ENCODE measurements at regions not wholly inside any gene's neighbourhood (a gene's known extent, or its start where the extent isn't known, plus 50 kb on each side); places are given as distances from the start of the nearest gene placed in this dataset.
A peak's percentile ranks its signal among the peaks of the same experiment; 100 is the strongest.

DNA sequence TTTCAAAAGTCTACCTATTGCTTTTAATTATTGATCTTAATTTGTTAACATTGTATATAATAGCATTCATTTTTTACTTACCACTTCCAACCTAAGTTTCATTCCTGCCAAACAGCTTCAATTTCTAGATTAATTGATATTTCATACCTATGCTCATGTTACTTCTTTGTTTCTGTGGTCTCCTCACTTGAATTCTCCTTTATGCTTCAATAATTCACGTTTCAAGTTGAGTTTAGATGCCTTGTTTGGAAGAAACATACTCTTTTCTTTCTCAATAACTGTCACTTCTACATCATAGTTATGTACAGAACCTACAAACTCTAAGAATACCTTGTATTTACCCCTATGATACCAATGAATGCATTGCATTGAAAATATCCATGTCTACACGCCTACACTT lies 862.2 kb upstream of the LRATD1 start (continued):
- TF ChIP-seq, protein P1, sequence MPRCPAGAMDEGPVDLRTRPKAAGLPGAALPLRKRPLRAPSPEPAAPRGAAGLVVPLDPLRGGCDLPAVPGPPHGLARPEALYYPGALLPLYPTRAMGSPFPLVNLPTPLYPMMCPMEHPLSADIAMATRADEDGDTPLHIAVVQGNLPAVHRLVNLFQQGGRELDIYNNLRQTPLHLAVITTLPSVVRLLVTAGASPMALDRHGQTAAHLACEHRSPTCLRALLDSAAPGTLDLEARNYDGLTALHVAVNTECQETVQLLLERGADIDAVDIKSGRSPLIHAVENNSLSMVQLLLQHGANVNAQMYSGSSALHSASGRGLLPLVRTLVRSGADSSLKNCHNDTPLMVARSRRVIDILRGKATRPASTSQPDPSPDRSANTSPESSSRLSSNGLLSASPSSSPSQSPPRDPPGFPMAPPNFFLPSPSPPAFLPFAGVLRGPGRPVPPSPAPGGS (IDR thresholded peaks at IDR 0.05; ENCODE audit: borderline replicate concordance, insufficient read depth, low read depth, low read length, poor library complexity, severe bottlenecking): no peak
- TF ChIP-seq NFXL1 (IDR thresholded peaks at IDR 0.05; ENCODE audit: borderline replicate concordance) (no peak), HDAC2 (IDR thresholded peaks at IDR 0.05) (no peak), LARP7 (IDR thresholded peaks at IDR 0.05) (no peak), NR2F1 (conservative IDR thresholded peaks at IDR 0.05) (no peak), SIN3A (IDR thresholded peaks at IDR 0.05; ENCODE audit: low read depth, low read length) (no peak), SIX5 (IDR thresholded peaks at IDR 0.05; ENCODE audit: low read depth, low read length, severe bottlenecking) (no peak), TCF12 (IDR thresholded peaks at IDR 0.05; ENCODE audit: low read depth, low read length) (no peak), EZH2 (IDR thresholded peaks at IDR 0.05; ENCODE audit: borderline replicate concordance, control insufficient read depth, low read depth, low read length) (no peak), ASH2L (IDR thresholded peaks at IDR 0.05; ENCODE audit: borderline replicate concordance, low read depth) (no peak), ZNF24 (IDR thresholded peaks at IDR 0.05) (no peak), CBX5 (IDR thresholded peaks at IDR 0.05; ENCODE audit: low read depth) (no peak), POLR2A (IDR thresholded peaks at IDR 0.05; ENCODE audit: low read depth, low read length) (no peak), ZNF384 (IDR thresholded peaks at IDR 0.05; ENCODE audit: borderline replicate concordance, low read depth, low read length) (no peak), STAT1 (conservative IDR thresholded peaks at IDR 0.05) (no peak), SMARCA5 (IDR thresholded peaks at IDR 0.05) (0 out of 2 replicates have a peak, but pooled peaks have one; percentile 51), MYC (IDR thresholded peaks at IDR 0.05; ENCODE audit: insufficient read depth, insufficient read length, insufficient replicate concordance, low read length, severe bottlenecking) (no peak), FOS (IDR thresholded peaks at IDR 0.05; ENCODE audit: borderline replicate concordance, extremely low read depth, insufficient read length) (no peak), SUZ12 (IDR thresholded peaks at IDR 0.05; ENCODE audit: unreplicated experiment) (no peak), STAT3 (IDR thresholded peaks at IDR 0.05; ENCODE audit: low read depth, low read length) (no peak), NBN (IDR thresholded peaks at IDR 0.05) (no peak), TAF1 (IDR thresholded peaks at IDR 0.05; ENCODE audit: borderline replicate concordance, low read depth, low read length) (no peak), FOXK2 (IDR thresholded peaks at IDR 0.05) (no peak), FOXM1 (IDR thresholded peaks at IDR 0.05; ENCODE audit: low read depth, low read length) (no peak), ZBED1 (IDR thresholded peaks at IDR 0.05; ENCODE audit: borderline replicate concordance) (no peak), YBX1 (IDR thresholded peaks at IDR 0.05) (no peak), JUNB (IDR thresholded peaks at IDR 0.05) (no peak), POLR2AphosphoS2 (IDR thresholded peaks at IDR 0.05; ENCODE audit: low read depth, low read length) (no peak), RELA (IDR thresholded peaks at IDR 0.05; ENCODE audit: borderline replicate concordance, partially characterized antibody) (no peak), RB1 (IDR thresholded peaks at IDR 0.05; ENCODE audit: borderline replicate concordance) (no peak), RAD21 (IDR thresholded peaks at IDR 0.05; ENCODE audit: insufficient read depth, low read depth, low read length) (no peak)
- TF ChIP-seq, protein P2, sequence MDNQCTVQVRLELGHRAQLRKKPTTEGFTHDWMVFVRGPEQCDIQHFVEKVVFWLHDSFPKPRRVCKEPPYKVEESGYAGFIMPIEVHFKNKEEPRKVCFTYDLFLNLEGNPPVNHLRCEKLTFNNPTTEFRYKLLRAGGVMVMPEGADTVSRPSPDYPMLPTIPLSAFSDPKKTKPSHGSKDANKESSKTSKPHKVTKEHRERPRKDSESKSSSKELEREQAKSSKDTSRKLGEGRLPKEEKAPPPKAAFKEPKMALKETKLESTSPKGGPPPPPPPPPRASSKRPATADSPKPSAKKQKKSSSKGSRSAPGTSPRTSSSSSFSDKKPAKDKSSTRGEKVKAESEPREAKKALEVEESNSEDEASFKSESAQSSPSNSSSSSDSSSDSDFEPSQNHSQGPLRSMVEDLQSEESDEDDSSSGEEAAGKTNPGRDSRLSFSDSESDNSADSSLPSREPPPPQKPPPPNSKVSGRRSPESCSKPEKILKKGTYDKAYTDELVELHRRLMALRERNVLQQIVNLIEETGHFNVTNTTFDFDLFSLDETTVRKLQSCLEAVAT (IDR thresholded peaks at IDR 0.05): no peak
